GM23248 (cell line): ENCODE measurements at regions not wholly inside any gene's neighbourhood (a gene's known extent, or its start where the extent isn't known, plus 50 kb on each side); places are given as distances from the start of the nearest gene placed in this dataset.

ENCODE experiments used
- DNase-seq: peaks from one replicate; pipeline ENCODE4 v3.0.0-alpha.2; 2015
- H2AFZ ChIP-seq: fragments of 200-600 bp; sonication (generic); 2 replicates; pipeline ENCODE4 v1.6.1; 2016; ENCODE audit warnings: antibody characterized with exemption
- H3F3A ChIP-seq: fragments of 200-600 bp; sonication (generic); 2 replicates; pipeline ENCODE4 v1.6.1; 2016; ENCODE audit warnings: mild to moderate bottlenecking, antibody characterized with exemption, mixed run types; ENCODE audit not compliant: insufficient read depth
- H3K27ac ChIP-seq: fragments of 200-600 bp; sonication (generic); 2 replicates; pipeline ENCODE4 v1.5.1; 2016; ENCODE audit warnings: mild to moderate bottlenecking
- H3K27me3 ChIP-seq: fragments of 200-600 bp; sonication (generic); replicated peaks from 2 replicates; pipeline ENCODE4 v1.6.1; 2016; ENCODE audit warnings: mild to moderate bottlenecking; ENCODE audit not compliant: insufficient read depth
- H3K36me3 ChIP-seq: fragments of 200-600 bp; sonication (generic); 2 replicates; pipeline ENCODE4 v1.6.1; 2016; ENCODE audit warnings: low read depth, mild to moderate bottlenecking
- H3K4me1 ChIP-seq: fragments of 200-600 bp; sonication (generic); 2 replicates; pipeline ENCODE4 v1.6.1; 2016; ENCODE audit warnings: mild to moderate bottlenecking; ENCODE audit not compliant: insufficient read depth
- H3K4me2 ChIP-seq: fragments of 200-600 bp; sonication (generic); one replicate; pipeline ENCODE4 v1.6.1; 2016; ENCODE audit warnings: mild to moderate bottlenecking; ENCODE audit not compliant: unreplicated experiment
- H3K4me3 ChIP-seq: fragments of 200-600 bp; sonication (generic); 2 replicates; pipeline ENCODE4 v1.5.1; 2016; ENCODE audit warnings: mild to moderate bottlenecking
- H3K79me2 ChIP-seq: fragments of 200-600 bp; sonication (generic); 2 replicates; pipeline ENCODE4 v1.6.1; 2016; ENCODE audit warnings: mild to moderate bottlenecking; ENCODE audit not compliant: insufficient read depth
- H3K9ac ChIP-seq: fragments of 200-600 bp; sonication (generic); 2 replicates; pipeline ENCODE4 v1.6.1; 2016; ENCODE audit warnings: mild to moderate bottlenecking
- H3K9me2 ChIP-seq: fragments of 200-600 bp; sonication (generic); 2 replicates; pipeline ENCODE4 v1.6.1; 2016; ENCODE audit warnings: mixed run types, mild to moderate bottlenecking, moderate library complexity; ENCODE audit not compliant: insufficient read depth
- H3K9me3 ChIP-seq: fragments of 200-600 bp; sonication (generic); one replicate; pipeline ENCODE4 v1.6.1; 2017; ENCODE audit warnings: low read depth
- H4K20me1 ChIP-seq: fragments of 200-600 bp; sonication (generic); 2 replicates; pipeline ENCODE4 v1.6.0; 2016; ENCODE audit not compliant: insufficient read depth
- EZH2 ChIP-seq: fragments of 200-600 bp; sonication (generic); IDR thresholded peaks from 2 replicates; pipeline ENCODE4 v1.6.1; 2018; ENCODE audit warnings: antibody characterized with exemption, mild to moderate bottlenecking; ENCODE audit not compliant: insufficient read depth, poor library complexity, severe bottlenecking
- EZH2phosphoT487 ChIP-seq: fragments of 200-600 bp; sonication (generic); IDR thresholded peaks from 2 replicates; pipeline ENCODE4 v1.6.1; 2018; ENCODE audit warnings: antibody characterized with exemption, moderate library complexity, mild to moderate bottlenecking, low read depth; ENCODE audit not compliant: insufficient read depth
- WGBS, 2 experiments: methylation state at CpG; one replicate each; pipeline ENCODE4 v1.1.6; 2015 to 2017; ENCODE audit warnings: low lambda C conversion rate in 2 of 2, low coverage in 1 of 2; ENCODE audit errors: missing lambda C conversion rate in 2 of 2; 5-methylcytosine and 5-hydroxymethylcytosine counted together
- in situ Hi-C: fragments of 300-500 bp; cut with MboI; formaldehyde crosslinking; loops from 2 replicates; pipeline ENCODE4 v1.15.0; 2020

- in situ Hi-C loops = no loop called here
- WGBS, 2 experiments = 12 to 13% methylated on average over 3 of the region's 3 CpGs
- no peak for DNase-seq
Measured at GRCh38 chr5:2023196-2023595, 140.5 kb upstream of the IRX4 start.

DNA sequence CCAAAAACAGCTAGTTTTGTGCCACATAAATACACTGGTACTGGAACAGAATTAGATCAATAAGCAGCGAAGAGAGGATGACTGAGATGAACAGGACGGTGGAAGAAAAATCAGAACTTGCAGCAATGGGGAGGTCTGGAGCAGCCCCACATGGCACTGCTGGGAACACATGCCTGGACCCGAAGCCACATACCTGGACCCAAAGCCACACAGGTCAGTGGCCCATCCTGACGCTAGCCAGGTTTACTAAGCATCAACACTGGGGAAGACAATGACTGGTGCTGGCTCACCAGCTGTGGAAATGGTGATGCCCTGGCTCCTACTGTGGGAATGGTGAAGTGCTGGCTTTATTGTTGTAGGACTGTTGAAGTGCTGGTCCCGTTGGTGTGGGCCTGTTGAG lies 139.7 kb upstream of the IRX4 start:
- H3K9me3 ChIP-seq = no peaks in the 10 kb centered on the region
- no peak overlapping the region for H3K27ac ChIP-seq
- H3K36me3 ChIP-seq = no peaks in the 10 kb centered on the region
- no peaks in the 10 kb centered on the region for H3K79me2 ChIP-seq
- H3K4me3 ChIP-seq = no peak overlapping the region
- TF ChIP-seq EZH2 = no peak
- TF ChIP-seq EZH2phosphoT487 = no peak
- no peaks in the 10 kb centered on the region for H3K9me2 ChIP-seq
- H3K4me2 ChIP-seq = no peak overlapping the region
- no peaks in the 10 kb centered on the region for H3F3A ChIP-seq
- DNase-seq = no peak
- no peak overlapping the region for H3K9ac ChIP-seq
- 51% methylated on average over 5 of the region's 5 CpGs for WGBS, 2 experiments
- in situ Hi-C loops = no loop called here
- H3K27me3 ChIP-seq = 0 out of 2 replicates have a peak, but pooled peaks cover 6% of the 10 kb centered on the region
- H3K4me1 ChIP-seq = no peaks in the 10 kb centered on the region
- no peak overlapping the region for H2AFZ ChIP-seq
- H4K20me1 ChIP-seq = no peaks in the 10 kb centered on the region

More at GRCh38 chr5:2023196-2023595, 140.5 kb upstream of the IRX4 start:
- Histone ChIP-seq H4K20me1 (no peaks in the 10 kb centered on the region), H3K9ac (no peak overlapping the region), H3K9me2 (no peaks in the 10 kb centered on the region), H3K27ac (no peak overlapping the region), H3K79me2 (no peaks in the 10 kb centered on the region), H3K4me1 (no peaks in the 10 kb centered on the region), H3K4me3 (no peak overlapping the region), H3K36me3 (no peaks in the 10 kb centered on the region), H2AFZ (no peak overlapping the region), H3K27me3 (0 out of 2 replicates have a peak, but pooled peaks cover 6% of the 10 kb centered on the region), H3K4me2 (no peak overlapping the region), H3F3A (no peaks in the 10 kb centered on the region), H3K9me3 (no peaks in the 10 kb centered on the region)
- TF ChIP-seq EZH2phosphoT487 (no peak), EZH2 (no peak)

DNA sequence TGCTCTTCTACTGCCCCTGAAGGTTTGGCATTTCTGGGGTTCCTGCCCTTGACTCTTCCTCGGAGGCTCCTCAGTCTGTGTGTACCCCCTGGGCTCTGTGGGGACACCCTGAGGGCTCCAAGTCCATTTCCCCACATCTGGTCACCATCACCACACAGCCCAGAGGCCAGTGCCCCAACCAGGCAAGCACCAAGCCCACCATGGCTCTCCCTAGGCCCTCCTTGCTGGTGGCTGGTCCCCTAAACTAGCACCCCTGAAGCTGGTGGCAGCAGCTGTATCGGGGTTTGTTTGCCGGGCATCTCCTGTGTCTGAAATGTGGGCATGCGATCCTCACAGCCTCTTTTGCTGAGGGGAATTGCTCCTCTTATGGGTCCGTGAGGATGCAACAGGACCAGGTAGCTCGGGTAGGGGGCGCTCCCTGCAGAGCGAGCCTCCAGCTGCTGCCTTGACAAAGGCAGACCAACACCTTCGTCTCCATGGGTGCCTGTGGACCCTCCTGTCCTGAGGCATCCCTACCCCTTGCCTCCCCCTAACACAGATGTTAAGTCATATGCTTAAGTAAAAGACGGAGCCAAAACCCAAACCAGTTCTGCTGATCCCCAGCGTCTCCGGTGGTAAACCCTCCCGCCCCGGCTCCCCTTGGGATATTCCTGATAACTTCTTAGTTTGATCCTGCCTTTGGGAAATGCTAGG lies 138.9 kb upstream of the IRX4 start:
- Histone ChIP-seq H3K4me3 (no peak overlapping the region), H3K27me3 (0 out of 2 replicates have a peak, but pooled peaks cover 3% of the 10 kb centered on the region), H3K4me2 (no peak overlapping the region), H3K9me2 (no peaks in the 10 kb centered on the region), H4K20me1 (no peaks in the 10 kb centered on the region), H2AFZ (no peak overlapping the region), H3K27ac (no peak overlapping the region), H3K4me1 (no peaks in the 10 kb centered on the region), H3K9me3 (no peaks in the 10 kb centered on the region), H3K36me3 (no peaks in the 10 kb centered on the region), H3K9ac (no peak overlapping the region), H3K79me2 (no peaks in the 10 kb centered on the region), H3F3A (no peaks in the 10 kb centered on the region)
- in situ Hi-C loops = no loop called here
- DNase-seq = no peak
- no peak for TF ChIP-seq EZH2
- no peak for TF ChIP-seq EZH2phosphoT487
- 60 to 62% methylated on average over 14 of the region's 14 CpGs for WGBS, 2 experiments

DNA sequence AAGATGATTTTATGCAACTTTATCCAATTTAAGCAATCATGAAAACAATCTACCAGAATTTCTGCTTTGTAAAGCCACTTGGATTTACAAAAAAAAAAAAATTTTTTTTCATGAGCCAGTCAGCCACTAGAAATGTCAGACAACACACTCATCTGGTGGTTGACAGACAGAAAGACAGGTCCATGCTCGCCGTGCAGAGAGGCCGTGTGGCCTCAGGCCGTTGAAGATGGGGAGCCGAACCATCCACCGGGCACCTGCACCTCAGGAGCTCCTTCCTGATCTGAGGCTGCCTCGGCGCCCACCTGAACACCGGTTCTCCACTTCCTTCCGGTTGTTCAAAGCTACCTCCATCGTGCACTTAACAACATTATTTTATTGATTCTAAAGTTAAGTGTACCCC lies 138.0 kb upstream of the IRX4 start:
- WGBS, 2 experiments = 56 to 69% methylated on average over 11 of the region's 11 CpGs

More for the DNA sequence above, 138.0 kb upstream of the IRX4 start:
- Histone ChIP-seq H3K9me3 (no peaks in the 10 kb centered on the region), H3K79me2 (no peaks in the 10 kb centered on the region), H3F3A (no peaks in the 10 kb centered on the region), H3K4me1 (no peaks in the 10 kb centered on the region), H4K20me1 (no peaks in the 10 kb centered on the region), H2AFZ (no peak overlapping the region), H3K36me3 (no peaks in the 10 kb centered on the region), H3K9me2 (no peaks in the 10 kb centered on the region), H3K4me3 (no peak overlapping the region), H3K9ac (no peak overlapping the region), H3K4me2 (no peak overlapping the region), H3K27ac (no peak overlapping the region), H3K27me3 (no peaks in the 10 kb centered on the region)
- TF ChIP-seq EZH2phosphoT487 (no peak), EZH2 (no peak)
- in situ Hi-C loops = no loop called here
- DNase-seq = no peak
